ENCODE measurements at regions not wholly inside any gene's neighbourhood (a gene's known extent, or its start where the extent isn't known, plus 50 kb on each side); places are given as distances from the start of the nearest gene placed in this dataset.

DNA sequence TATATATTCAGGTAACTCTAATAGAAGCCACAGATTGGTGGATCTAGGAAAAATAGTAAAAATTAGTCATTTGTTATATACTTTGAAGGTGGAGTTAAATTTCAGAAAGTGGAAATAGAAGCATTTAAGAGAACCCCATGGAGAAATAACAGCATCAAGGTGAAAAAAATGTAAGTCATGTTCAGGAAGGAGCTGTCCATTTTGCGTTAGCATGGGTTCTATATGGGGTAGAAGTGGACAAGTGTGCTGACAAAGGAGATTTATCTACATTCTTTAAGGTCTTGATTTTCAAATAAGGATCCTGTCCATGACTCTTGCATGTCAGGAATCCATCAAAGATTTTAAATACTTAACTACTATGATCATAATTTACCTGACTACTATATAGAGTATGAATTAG is 50.2 kb upstream of the ROBO1 start:
- no peak for DNase-seq (ENCODE audit: low spot score)
- TF ChIP-seq, protein P1, sequence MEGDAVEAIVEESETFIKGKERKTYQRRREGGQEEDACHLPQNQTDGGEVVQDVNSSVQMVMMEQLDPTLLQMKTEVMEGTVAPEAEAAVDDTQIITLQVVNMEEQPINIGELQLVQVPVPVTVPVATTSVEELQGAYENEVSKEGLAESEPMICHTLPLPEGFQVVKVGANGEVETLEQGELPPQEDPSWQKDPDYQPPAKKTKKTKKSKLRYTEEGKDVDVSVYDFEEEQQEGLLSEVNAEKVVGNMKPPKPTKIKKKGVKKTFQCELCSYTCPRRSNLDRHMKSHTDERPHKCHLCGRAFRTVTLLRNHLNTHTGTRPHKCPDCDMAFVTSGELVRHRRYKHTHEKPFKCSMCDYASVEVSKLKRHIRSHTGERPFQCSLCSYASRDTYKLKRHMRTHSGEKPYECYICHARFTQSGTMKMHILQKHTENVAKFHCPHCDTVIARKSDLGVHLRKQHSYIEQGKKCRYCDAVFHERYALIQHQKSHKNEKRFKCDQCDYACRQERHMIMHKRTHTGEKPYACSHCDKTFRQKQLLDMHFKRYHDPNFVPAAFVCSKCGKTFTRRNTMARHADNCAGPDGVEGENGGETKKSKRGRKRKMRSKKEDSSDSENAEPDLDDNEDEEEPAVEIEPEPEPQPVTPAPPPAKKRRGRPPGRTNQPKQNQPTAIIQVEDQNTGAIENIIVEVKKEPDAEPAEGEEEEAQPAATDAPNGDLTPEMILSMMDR (IDR thresholded peaks at IDR 0.05; ENCODE audit: extremely low read depth, missing control alignments), result no peak

All from GM20000 (cell line).